ENCODE measurements at regions not wholly inside any gene's neighbourhood (a gene's known extent, or its start where the extent isn't known, plus 50 kb on each side); places are given as distances from the start of the nearest gene placed in this dataset.

GRCh38 chr6:154561750-154562149 is 51.3 kb upstream of the CNKSR3 start:
- DNase-seq: no peak
- in situ Hi-C loops (cut with HindIII; ENCODE audit: low pct_ligation_motif_present, low pct_unique_long_range_greater_than_20kb, low sequenced_read_pairs): no loop called here

DNA sequence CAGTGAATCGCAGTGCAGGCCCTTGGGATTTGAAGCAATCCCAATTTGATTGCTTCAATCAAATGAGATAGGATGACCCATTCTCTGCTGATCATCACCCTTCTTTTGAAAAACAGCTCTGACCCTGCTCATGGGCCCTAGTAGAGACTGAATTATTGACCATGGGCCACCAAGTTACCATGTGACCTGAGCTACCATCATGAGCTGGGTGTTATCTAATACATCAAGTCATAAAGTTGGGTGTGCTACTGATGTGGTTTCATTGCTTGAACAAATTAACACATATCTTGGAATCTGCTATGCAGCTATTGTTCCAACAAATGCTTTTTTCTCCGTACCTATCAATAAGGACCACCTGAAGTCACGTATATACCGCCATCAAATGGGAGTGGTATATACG is 54.8 kb upstream of the CNKSR3 start:
- no peak for DNase-seq
- in situ Hi-C loops (cut with HindIII; ENCODE audit: low pct_ligation_motif_present, low pct_unique_long_range_greater_than_20kb, low sequenced_read_pairs): no loop called here

DNA sequence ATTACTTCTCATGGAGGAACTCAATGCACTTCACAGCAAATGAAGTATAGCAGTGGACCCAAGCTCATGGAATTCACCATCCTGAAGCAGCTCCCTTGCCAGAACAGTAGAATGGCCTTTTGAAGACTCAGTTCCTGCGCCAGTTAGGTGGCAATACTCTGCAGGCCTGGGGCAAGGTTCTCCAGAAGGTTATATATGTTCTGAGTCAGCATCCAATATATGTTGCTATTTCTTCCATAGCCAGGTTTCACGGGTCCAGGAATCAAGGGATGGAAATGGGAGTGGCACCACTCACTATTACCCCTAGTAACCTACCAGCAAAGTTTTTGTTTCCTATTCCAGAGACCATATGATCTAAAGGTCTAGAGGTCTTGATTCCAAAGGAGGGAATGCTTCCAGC is 56.4 kb upstream of the CNKSR3 start:
- in situ Hi-C loops (cut with HindIII; ENCODE audit: low pct_ligation_motif_present, low pct_unique_long_range_greater_than_20kb, low sequenced_read_pairs): no loop called here
- DNase-seq: no peak

DNA sequence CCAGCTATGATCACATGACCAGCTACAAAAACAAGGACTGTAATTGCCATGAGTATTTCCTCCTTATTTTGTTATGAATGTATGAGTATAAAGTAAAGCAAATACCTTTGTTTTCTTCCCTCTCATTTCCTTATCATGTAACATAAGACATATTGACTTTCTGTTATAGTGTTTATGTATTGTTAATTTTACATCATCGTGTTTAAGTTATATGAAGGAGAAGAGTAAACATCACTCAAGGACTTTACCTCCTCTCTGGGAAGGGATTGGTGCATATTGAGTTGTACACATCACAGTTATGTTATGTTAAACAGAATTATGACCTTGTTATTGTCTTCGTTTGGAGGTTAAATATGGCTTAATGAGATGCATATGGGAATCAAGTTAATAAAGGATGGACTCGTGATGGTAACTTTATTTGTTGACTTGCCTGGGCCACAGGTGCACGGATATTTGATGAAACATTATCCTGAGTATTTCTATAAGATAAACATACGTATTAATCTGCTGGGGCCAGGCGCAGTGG is 57.3 kb upstream of the CNKSR3 start:
- in situ Hi-C loops (cut with HindIII; ENCODE audit: low pct_ligation_motif_present, low pct_unique_long_range_greater_than_20kb, low sequenced_read_pairs): no loop called here
- no peak for DNase-seq

DNA sequence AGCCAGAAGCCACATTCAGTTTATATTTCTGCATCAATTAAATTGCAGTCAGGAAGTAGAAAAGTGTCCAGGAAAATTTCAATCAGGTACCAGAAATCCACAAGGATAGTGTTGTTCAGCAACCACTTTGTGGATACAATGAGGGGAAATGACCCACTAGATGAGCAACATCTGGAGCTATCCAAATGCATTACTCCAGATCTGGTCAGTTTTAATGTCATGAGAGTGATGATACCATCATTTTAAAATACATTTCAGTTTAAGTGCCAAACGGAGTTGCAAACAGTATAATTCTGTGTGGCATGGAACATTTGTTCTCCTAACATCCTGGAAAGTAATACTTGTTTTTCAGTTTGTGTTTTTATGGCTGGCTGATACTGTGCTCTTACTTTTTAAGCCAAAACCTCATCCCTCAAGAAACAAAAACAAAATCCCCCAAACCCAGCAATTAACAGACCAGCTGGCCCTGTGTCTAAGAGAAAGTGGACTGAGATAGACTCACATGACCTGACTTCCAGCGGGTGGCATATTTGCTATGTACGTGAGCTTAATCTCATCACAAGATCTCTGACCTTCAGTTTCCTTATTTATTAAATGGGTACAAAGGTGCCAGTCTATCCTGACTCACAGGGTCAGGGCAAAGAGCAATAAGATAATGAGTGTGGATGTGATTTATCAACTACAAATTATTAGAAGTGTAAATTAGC is 58.8 kb upstream of the CNKSR3 start:
- no peak for DNase-seq
- in situ Hi-C loops (cut with HindIII; ENCODE audit: low pct_ligation_motif_present, low pct_unique_long_range_greater_than_20kb, low sequenced_read_pairs): no loop called here

GRCh38 chr6:154570505-154570904 is 60.0 kb upstream of the CNKSR3 start:
- in situ Hi-C loops (cut with HindIII; ENCODE audit: low pct_ligation_motif_present, low pct_unique_long_range_greater_than_20kb, low sequenced_read_pairs): no loop called here
- no peak for DNase-seq

DNA sequence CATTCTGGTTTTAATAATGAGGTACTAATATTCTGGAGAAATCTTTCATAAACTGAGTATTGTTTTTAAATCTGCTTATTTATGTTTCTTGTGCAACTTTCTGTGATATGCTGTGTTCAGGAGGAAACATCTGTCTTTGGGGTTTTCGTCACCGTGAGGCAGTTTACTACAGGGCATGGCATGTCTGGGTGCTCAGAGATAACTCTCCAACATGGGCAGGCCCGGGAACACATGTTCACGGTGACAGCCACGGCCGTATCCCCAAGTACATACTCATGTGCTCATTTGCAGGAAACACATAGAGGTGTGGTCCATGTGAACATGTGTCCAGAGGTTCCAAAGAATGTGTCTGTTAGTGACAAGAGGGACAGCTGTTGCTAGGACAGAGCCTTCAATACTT is 62.1 kb upstream of the CNKSR3 start:
- in situ Hi-C loops (cut with HindIII; ENCODE audit: low pct_ligation_motif_present, low pct_unique_long_range_greater_than_20kb, low sequenced_read_pairs): no loop called here
- no peak for DNase-seq

- in situ Hi-C loops (cut with HindIII; ENCODE audit: low pct_ligation_motif_present, low pct_unique_long_range_greater_than_20kb, low sequenced_read_pairs): no loop called here
- no peak for DNase-seq
Observed at GRCh38 chr6:154578004-154578559, 67.6 kb upstream of the CNKSR3 start.

- in situ Hi-C loops (cut with HindIII; ENCODE audit: low pct_ligation_motif_present, low pct_unique_long_range_greater_than_20kb, low sequenced_read_pairs): no loop called here
- no peak for DNase-seq
Observed at GRCh38 chr6:154579046-154579445, 68.6 kb upstream of the CNKSR3 start.

DNA sequence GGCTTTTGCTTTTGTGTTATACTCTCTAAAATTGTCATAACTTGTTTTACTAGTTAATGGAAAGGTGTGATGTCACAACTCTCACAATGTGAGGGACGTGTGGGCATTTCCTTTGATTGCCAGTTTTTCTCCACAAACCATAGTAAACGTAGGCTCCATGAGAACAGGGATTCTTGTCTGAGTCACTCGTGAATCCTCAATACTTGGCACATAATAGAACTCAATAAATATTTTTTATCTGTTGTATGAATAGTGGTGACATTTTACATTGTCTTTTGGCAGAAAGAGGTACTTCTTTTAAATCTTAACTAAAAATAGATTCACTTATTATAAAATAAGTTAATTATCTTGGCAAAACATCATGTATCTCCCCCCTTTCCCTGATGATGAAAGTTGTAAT is 69.0 kb upstream of the CNKSR3 start:
- in situ Hi-C loops (cut with HindIII; ENCODE audit: low pct_ligation_motif_present, low pct_unique_long_range_greater_than_20kb, low sequenced_read_pairs): no loop called here
- no peak for DNase-seq

- in situ Hi-C loops (cut with HindIII; ENCODE audit: low pct_ligation_motif_present, low pct_unique_long_range_greater_than_20kb, low sequenced_read_pairs): no loop called here
- no peak for DNase-seq
Observed at GRCh38 chr6:154580397-154581135, 70.1 kb upstream of the CNKSR3 start.

DNA sequence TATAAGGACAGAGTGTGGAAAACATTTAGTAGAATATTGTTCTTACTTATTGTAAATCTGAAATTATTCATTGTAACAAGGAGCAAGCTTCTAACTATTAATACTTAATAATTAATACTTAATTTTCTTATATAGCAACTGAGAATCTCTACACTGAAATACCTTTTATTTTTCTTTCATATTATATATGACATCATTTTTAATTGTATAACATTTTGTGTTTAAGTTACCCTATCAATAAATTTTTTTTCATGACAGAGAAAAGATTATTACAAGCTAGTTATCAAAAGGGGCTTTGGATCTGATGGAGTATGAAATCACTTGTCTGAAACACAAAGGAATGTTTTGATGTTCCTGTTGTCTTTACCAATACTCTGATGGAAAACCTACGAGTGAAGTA is 72.2 kb upstream of the CNKSR3 start:
- in situ Hi-C loops (cut with HindIII; ENCODE audit: low pct_ligation_motif_present, low pct_unique_long_range_greater_than_20kb, low sequenced_read_pairs): no loop called here
- DNase-seq: no peak

DNA sequence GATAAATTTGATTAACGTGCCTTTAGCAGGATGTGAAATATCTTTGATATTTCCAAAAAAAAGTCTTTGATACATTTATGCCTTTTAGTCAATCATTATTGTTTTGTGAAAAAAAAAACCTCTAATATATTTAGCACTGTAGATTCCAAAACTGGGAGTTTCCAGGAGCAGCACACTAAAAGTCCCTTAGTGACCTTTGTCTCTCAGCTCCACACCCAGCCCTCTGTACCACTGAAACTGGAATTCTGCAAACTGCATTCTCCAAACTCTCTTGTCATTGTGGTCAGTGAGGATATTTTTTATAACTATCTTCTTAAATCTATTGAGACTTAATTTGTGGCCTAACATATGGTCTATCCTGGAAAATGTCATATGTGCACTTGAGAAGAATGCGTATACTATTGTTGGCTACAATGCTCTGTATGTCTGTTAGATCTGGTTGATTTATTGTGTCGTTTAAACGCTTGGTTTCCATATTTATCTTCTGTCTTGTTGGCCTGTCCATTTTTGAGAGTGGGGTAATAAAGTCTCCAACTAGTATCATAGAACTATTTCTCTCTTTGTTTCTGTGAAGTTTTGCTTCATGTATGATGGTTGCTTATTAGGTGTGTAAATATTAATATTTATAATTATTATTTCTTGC is 73.2 kb upstream of the CNKSR3 start:
- no peak for DNase-seq
- in situ Hi-C loops (cut with HindIII; ENCODE audit: low pct_ligation_motif_present, low pct_unique_long_range_greater_than_20kb, low sequenced_read_pairs): no loop called here

DNA sequence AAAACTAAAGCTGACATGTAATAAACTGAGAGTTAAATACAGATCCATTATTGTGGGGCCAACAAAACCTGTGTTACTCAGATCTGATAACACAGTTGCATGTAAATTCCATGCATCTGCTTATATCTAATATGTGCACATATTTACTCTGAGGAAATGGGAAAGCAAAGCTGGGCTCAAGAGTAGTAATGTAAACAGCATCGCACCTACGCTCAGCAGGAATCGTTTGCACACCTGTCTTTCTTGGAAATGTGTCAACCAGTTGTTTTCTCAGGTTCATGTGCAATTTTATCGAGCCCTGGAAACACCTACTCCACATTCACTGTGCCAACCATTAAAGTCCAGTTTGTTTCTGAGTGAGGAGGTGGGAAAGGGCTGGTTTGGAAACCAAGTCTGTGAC is 80.3 kb upstream of the CNKSR3 start:
- no peak for DNase-seq
- in situ Hi-C loops (cut with HindIII; ENCODE audit: low pct_ligation_motif_present, low pct_unique_long_range_greater_than_20kb, low sequenced_read_pairs): no loop called here

GRCh38 chr6:154591234-154591633 is 80.7 kb upstream of the CNKSR3 start:
- in situ Hi-C loops (cut with HindIII; ENCODE audit: low pct_ligation_motif_present, low pct_unique_long_range_greater_than_20kb, low sequenced_read_pairs): no loop called here

DNA sequence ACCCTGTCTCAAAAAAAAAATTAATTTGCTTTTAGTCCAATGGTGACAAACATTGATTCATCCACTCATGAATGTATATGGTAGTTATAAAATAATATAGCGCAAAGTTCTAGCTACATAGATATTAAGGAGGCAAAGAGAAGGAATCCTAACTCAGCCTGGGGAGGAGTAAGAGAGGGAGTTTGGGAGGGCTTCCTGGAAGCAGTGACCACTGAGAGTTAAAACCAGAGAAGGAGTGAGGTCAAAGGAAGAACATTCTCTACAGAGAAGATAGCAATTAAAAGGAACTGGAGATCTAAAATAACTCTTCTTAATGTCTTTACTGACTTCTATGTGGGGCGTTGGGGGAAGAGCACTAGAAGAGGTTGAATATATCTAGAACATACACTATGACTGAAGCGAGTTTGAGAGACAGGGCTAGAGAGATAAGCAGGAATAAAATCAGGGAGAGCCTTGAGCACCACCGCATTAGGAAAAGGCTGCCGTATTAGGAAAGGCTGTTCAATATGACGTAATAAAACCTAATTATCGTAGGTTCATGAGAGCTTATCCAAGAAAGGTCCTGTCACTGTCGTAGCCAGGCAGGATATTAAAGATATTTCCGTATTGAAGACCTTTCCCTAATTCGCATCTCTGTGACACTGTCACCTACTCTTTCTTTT is 81.8 kb upstream of the CNKSR3 start:
- no peak for DNase-seq
- in situ Hi-C loops (cut with HindIII; ENCODE audit: low pct_ligation_motif_present, low pct_unique_long_range_greater_than_20kb, low sequenced_read_pairs): no loop called here

More at GRCh38 chr6:154591234-154591633, 80.7 kb upstream of the CNKSR3 start:
- no peak for DNase-seq

DNA sequence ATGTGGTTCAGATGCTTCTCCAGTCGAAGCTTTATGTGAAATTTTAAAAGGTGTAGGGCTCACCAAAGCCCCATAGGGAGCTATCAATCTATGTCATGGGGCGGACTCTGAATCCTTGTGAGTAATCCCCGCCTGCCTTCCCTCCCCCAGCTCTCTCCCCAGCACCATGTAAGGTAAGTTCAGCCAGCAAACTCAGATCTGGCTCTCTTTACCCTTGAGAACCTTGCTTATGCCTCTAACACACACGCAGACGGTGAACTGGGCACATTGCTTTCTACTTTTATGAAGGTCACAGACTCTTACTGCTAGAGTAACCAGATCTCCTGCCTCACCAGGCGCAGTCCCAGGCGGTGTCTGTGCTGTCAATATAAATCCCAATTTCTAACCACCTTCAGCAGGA is 82.6 kb upstream of the CNKSR3 start:
- DNase-seq: no peak
- in situ Hi-C loops (cut with HindIII; ENCODE audit: low pct_ligation_motif_present, low pct_unique_long_range_greater_than_20kb, low sequenced_read_pairs): no loop called here

- DNase-seq: no peak
- in situ Hi-C loops (cut with HindIII; ENCODE audit: low pct_ligation_motif_present, low pct_unique_long_range_greater_than_20kb, low sequenced_read_pairs): no loop called here
Observed at GRCh38 chr6:154594496-154595198, 84.2 kb upstream of the CNKSR3 start.
